HFFc6 (cell line): ENCODE measurements at regions not wholly inside any gene's neighbourhood (a gene's known extent, or its start where the extent isn't known, plus 50 kb on each side); places are given as distances from the start of the nearest gene placed in this dataset.

Source experiments
- DNase-seq: peaks from one replicate; pipeline ENCODE4 v3.0.0-alpha.2; 2018
- H3K27ac Mint-ChIP-seq: 2 replicates; pipeline ENCODE4 v1.8.0; 2020; ENCODE audit warnings: mild to moderate bottlenecking, mixed read lengths
- H3K27me3 Mint-ChIP-seq: 2 replicates; pipeline ENCODE4 v1.8.0; 2021; ENCODE audit warnings: mild to moderate bottlenecking, moderate library complexity, mixed read lengths; ENCODE audit not compliant: insufficient read depth
- H3K36me3 Mint-ChIP-seq: 2 replicates; pipeline ENCODE4 v1.8.0; 2021; ENCODE audit warnings: low read depth, mixed read lengths
- H3K4me1 Mint-ChIP-seq: 2 replicates; pipeline ENCODE4 v1.8.0; 2020; ENCODE audit warnings: low read depth, mixed read lengths
- H3K4me3 Mint-ChIP-seq: 2 replicates; pipeline ENCODE4 v1.8.0; 2020; ENCODE audit warnings: mild to moderate bottlenecking, moderate library complexity, mixed read lengths
- H3K9me3 Mint-ChIP-seq: 2 replicates; pipeline ENCODE4 v1.8.0; 2020; ENCODE audit warnings: mild to moderate bottlenecking, mixed read lengths
- TF ChIP-seq, protein P1 (sequence below): fragments of 200-600 bp; sonication (generic); IDR thresholded peaks from 2 replicates; pipeline ENCODE4 v1.5.0; 2021; ENCODE audit warnings: antibody characterized with exemption, mild to moderate bottlenecking

GRCh38 chr3:182533394-182533793, 259.9 kb upstream of the ATP11B start:
- DNase-seq = no peak
- no peaks in the 10 kb centered on the region; the same call in 1 of the 2 replicates for H3K36me3 Mint-ChIP-seq
- TF ChIP-seq, protein P1, sequence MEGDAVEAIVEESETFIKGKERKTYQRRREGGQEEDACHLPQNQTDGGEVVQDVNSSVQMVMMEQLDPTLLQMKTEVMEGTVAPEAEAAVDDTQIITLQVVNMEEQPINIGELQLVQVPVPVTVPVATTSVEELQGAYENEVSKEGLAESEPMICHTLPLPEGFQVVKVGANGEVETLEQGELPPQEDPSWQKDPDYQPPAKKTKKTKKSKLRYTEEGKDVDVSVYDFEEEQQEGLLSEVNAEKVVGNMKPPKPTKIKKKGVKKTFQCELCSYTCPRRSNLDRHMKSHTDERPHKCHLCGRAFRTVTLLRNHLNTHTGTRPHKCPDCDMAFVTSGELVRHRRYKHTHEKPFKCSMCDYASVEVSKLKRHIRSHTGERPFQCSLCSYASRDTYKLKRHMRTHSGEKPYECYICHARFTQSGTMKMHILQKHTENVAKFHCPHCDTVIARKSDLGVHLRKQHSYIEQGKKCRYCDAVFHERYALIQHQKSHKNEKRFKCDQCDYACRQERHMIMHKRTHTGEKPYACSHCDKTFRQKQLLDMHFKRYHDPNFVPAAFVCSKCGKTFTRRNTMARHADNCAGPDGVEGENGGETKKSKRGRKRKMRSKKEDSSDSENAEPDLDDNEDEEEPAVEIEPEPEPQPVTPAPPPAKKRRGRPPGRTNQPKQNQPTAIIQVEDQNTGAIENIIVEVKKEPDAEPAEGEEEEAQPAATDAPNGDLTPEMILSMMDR = no peak
- no peaks in the 10 kb centered on the region for H3K4me1 Mint-ChIP-seq
- no peaks in the 10 kb centered on the region for H3K27me3 Mint-ChIP-seq
- H3K27ac Mint-ChIP-seq = no peak overlapping the region
- H3K4me3 Mint-ChIP-seq = no peak overlapping the region
- peaks cover 47% of the 10 kb centered on the region for H3K9me3 Mint-ChIP-seq

DNA sequence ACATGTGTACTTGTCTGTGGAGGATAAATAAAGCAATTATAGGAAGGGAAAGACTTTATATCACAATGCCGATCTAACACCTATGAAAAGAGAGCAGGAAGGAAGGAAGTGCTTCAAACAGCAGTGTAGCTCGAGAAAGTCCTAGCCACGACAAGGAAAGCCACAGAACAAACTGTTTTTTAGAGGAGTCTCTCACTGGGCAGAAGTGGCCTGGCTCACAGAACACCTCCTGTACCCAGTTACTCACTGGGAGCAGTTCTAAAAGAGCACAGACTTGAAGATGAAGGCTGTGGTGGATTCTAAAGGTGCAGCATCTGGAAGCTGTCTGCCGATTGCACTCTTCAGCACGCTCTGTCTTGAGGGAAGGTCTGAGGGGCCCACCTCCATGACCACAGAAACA, 248.8 kb upstream of the ATP11B start:
- Mint-ChIP-seq H3K36me3 (no peaks in the 10 kb centered on the region), H3K27ac (no peak overlapping the region)

GRCh38 chr3:182562274-182562673, 231.0 kb upstream of the ATP11B start:
- H3K27me3 Mint-ChIP-seq = no peaks in the 10 kb centered on the region; the same call in 1 of the 2 replicates
- no peak for DNase-seq
- H3K9me3 Mint-ChIP-seq = peaks cover 34% of the 10 kb centered on the region
- no peak overlapping the region for H3K27ac Mint-ChIP-seq
- H3K4me3 Mint-ChIP-seq = no peak overlapping the region
- no peaks in the 10 kb centered on the region for H3K36me3 Mint-ChIP-seq
- TF ChIP-seq, protein P1 = no peak
- no peaks in the 10 kb centered on the region for H3K4me1 Mint-ChIP-seq

More for the DNA sequence above, 248.8 kb upstream of the ATP11B start:
- no peak for DNase-seq
- no peak overlapping the region for H3K4me3 Mint-ChIP-seq
- H3K27me3 Mint-ChIP-seq = no peaks in the 10 kb centered on the region; the same call in 1 of the 2 replicates
- peaks cover 32% of the 10 kb centered on the region for H3K9me3 Mint-ChIP-seq
- no peaks in the 10 kb centered on the region for H3K4me1 Mint-ChIP-seq
- TF ChIP-seq, protein P1 = no peak

DNA sequence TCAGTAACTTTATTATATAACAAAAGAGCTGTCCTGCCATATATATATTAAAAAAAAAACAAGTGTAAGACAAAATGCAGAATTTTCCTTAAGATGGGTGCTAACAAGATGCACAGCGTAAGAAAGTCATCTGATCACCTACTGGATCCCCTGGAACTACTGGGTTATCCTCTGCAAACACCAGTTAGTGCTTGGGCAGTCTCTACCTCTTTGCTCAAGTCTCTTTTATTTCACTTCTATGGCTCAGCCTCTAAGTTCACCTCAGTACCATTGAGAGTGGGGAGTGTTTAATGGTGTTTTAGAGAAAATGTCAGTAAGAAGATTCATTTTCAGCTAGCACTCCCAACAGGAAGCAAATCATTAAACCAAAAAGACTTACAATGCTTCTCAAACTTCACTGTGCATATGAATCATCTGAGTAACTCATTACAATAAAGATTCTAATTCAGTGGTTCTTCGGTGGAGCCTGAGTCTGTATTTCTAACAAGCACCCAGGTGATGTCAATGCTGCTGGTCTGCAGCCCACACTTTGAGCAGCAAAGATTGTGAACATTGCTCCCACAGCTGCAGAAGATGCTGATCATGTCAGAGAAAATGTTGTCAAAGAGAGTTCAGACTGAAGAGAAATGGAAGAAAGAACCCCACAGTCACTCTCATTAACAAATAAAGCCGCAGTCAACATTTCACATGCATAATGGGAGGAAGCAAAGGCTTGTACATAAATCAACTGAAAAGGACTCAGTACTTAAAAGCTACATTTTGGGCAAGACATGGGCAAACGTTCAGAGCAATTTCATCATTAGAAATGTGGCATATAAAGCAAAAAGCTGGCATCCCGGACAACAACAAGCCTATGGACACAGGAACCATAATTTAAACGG, 227.1 kb upstream of the ATP11B start:
- DNase-seq = no peak
- Mint-ChIP-seq H3K4me1 (no peaks in the 10 kb centered on the region), H3K4me3 (no peak overlapping the region), H3K27ac (no peak overlapping the region), H3K36me3 (no peaks in the 10 kb centered on the region), H3K9me3 (peaks cover 22% of the 10 kb centered on the region), H3K27me3 (no peaks in the 10 kb centered on the region)
- TF ChIP-seq, protein P1 = no peak

- H3K27ac Mint-ChIP-seq = no peak overlapping the region
Measured at GRCh38 chr3:182567700-182568099, 225.6 kb upstream of the ATP11B start.

More at GRCh38 chr3:182567700-182568099, 225.6 kb upstream of the ATP11B start:
- H3K27me3 Mint-ChIP-seq = no peaks in the 10 kb centered on the region
- H3K4me3 Mint-ChIP-seq = no peak overlapping the region
- DNase-seq = no peak
- TF ChIP-seq, protein P1 = no peak
- no peaks in the 10 kb centered on the region for H3K36me3 Mint-ChIP-seq
- no peaks in the 10 kb centered on the region for H3K4me1 Mint-ChIP-seq
- peaks cover 21% of the 10 kb centered on the region for H3K9me3 Mint-ChIP-seq
